ENCODE measurements at regions not wholly inside any gene's neighbourhood (a gene's known extent, or its start where the extent isn't known, plus 50 kb on each side); places are given as distances from the start of the nearest gene placed in this dataset.

DNA sequence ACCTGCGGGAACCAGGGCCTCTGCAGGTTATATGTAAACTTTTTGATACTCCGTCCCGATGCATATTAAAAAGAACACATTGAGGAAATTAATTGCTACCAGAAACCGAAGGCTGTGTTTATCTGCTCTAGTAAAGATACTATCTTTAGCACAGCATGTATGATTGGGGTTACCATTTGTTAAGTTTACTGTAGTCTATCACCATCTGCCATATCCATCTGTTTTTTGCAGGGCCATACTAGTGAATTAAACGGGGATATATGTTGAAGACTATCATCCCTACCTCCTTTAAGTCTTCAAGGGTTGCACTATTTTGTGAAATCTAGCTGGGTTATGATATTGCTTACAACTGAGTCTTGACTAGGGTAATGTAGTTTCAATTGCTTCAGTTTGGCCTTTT, 597.0 kb downstream of the SQOR start:
- TF ChIP-seq, protein P1, sequence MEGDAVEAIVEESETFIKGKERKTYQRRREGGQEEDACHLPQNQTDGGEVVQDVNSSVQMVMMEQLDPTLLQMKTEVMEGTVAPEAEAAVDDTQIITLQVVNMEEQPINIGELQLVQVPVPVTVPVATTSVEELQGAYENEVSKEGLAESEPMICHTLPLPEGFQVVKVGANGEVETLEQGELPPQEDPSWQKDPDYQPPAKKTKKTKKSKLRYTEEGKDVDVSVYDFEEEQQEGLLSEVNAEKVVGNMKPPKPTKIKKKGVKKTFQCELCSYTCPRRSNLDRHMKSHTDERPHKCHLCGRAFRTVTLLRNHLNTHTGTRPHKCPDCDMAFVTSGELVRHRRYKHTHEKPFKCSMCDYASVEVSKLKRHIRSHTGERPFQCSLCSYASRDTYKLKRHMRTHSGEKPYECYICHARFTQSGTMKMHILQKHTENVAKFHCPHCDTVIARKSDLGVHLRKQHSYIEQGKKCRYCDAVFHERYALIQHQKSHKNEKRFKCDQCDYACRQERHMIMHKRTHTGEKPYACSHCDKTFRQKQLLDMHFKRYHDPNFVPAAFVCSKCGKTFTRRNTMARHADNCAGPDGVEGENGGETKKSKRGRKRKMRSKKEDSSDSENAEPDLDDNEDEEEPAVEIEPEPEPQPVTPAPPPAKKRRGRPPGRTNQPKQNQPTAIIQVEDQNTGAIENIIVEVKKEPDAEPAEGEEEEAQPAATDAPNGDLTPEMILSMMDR (IDR thresholded peaks at IDR 0.05; ENCODE audit: low read depth, low read length, poor library complexity, severe bottlenecking) = no peak
- no peak for TF ChIP-seq EZH2phosphoT487 (IDR thresholded peaks at IDR 0.05; ENCODE audit: borderline replicate concordance, low read length)
